ENCODE measurements at regions not wholly inside any gene's neighbourhood (a gene's known extent, or its start where the extent isn't known, plus 50 kb on each side); places are given as distances from the start of the nearest gene placed in this dataset.

DNA sequence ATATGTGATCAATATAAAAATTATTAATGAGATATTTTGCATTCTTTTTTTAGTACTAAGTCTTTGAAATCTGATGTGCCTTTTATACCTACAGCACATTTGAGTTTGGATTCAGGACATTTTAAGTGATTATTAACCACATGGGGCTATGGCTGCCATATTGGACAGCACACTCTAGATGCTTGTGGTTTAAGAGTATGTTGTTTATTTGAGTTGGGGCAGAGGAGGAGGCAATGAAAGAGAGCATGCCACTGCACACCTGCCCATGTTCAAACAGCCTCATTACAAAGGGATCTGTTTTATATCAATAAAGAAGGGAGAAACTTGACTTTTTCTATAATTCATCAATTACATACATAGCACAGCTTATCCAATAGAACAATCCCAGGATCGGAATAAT lies 99.4 kb upstream of the EDEM3 start:
- TF ChIP-seq CTCF (IDR thresholded peaks at IDR 0.05) (no peak), TCF7L2 (IDR thresholded peaks at IDR 0.05; ENCODE audit: low read depth, low read length) (no peak), POLR2AphosphoS5 (IDR thresholded peaks at IDR 0.05; ENCODE audit: low read depth, low read length) (no peak), SIN3A (IDR thresholded peaks at IDR 0.05; ENCODE audit: borderline replicate concordance, insufficient read depth, low read depth, low read length) (no peak), REST (IDR thresholded peaks at IDR 0.05; ENCODE audit: insufficient read depth in 1 of 2, low read depth in 2 of 2, low read length in 1 of 2) (no peak)

All from Panc1 (cell line).